22Rv1 (cell line): ENCODE measurements at regions not wholly inside any gene's neighbourhood (a gene's known extent, or its start where the extent isn't known, plus 50 kb on each side); places are given as distances from the start of the nearest gene placed in this dataset.

ENCODE experiments used
- ZFX ChIP-seq: fragments of 450-650 bp; IDR thresholded peaks from 2 replicates; pipeline ENCODE4 v1.6.1; 2017; ENCODE audit warnings: antibody characterized with exemption, borderline replicate concordance
- TF ChIP-seq, protein P1 (sequence below): fragments of 450-650 bp; IDR thresholded peaks from 2 replicates; pipeline ENCODE4 v1.5.1; 2017; ENCODE audit warnings: mild to moderate bottlenecking

DNA sequence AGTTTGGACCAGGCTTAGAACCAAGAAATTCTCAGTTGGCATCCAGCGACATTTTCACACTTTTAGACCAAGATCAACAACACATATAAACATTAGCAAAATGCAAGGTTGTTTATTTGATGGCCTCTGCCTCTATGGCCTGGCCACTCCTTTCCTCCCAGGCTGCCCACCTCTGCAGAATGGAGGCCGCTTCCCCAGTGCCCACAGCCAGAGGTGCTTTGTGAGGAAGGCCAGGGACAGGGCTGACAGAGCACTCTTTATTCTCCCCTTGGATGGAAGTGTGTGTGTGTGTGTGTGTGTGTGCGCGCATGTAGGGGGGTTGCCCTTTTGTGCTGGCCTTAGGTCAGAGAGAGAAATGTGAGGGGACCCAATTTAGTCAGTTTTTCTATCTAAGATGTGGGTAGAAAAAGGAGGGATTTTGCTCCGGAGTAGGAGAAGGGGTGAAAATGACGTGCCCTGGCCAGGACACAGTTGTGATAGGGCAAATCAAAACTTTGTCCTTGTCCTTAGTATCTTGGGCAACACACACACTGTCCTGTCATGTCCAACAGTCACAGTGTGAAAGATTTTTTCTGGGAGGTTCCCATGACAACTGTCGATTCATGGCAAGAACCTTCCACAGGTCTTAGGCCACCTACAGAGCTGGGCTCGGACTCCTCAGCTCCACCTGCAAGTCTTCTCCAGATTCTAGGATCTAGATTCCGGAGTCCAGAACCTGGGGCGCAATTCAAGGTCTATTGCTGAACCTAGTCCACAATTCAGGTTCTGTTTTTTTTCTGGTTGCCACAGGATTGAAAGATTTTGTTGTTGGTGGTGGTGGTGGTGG lies 104.9 kb upstream of the SLC2A1 start:
- TF ChIP-seq, protein P1, sequence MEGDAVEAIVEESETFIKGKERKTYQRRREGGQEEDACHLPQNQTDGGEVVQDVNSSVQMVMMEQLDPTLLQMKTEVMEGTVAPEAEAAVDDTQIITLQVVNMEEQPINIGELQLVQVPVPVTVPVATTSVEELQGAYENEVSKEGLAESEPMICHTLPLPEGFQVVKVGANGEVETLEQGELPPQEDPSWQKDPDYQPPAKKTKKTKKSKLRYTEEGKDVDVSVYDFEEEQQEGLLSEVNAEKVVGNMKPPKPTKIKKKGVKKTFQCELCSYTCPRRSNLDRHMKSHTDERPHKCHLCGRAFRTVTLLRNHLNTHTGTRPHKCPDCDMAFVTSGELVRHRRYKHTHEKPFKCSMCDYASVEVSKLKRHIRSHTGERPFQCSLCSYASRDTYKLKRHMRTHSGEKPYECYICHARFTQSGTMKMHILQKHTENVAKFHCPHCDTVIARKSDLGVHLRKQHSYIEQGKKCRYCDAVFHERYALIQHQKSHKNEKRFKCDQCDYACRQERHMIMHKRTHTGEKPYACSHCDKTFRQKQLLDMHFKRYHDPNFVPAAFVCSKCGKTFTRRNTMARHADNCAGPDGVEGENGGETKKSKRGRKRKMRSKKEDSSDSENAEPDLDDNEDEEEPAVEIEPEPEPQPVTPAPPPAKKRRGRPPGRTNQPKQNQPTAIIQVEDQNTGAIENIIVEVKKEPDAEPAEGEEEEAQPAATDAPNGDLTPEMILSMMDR: no peak
- TF ChIP-seq ZFX: no peak
